ENCODE measurements at regions not wholly inside any gene's neighbourhood (a gene's known extent, or its start where the extent isn't known, plus 50 kb on each side); places are given as distances from the start of the nearest gene placed in this dataset.

- no peak for DNase-seq (ENCODE audit: low spot score)
These were observed 55.5 kb downstream of the INHBB start for GRCh38 chr2:120401275-120402066.

- DNase-seq (ENCODE audit: low spot score) = no peak
These were observed 56.1 kb downstream of the INHBB start for GRCh38 chr2:120402067-120402433.

- DNase-seq (ENCODE audit: low spot score) = no peak
These were observed 56.6 kb downstream of the INHBB start for GRCh38 chr2:120402508-120402907.

GRCh38 chr2:120403261-120403660 lies 57.3 kb downstream of the INHBB start:
- DNase-seq (ENCODE audit: low spot score) = no peak

- DNase-seq (ENCODE audit: low spot score) = no peak
These were observed 57.7 kb downstream of the INHBB start for GRCh38 chr2:120403676-120404075.

GRCh38 chr2:120404274-120404673 lies 58.3 kb downstream of the INHBB start:
- no peak for DNase-seq (ENCODE audit: low spot score)

- DNase-seq (ENCODE audit: low spot score) = no peak
These were observed 59.2 kb downstream of the INHBB start for GRCh38 chr2:120404941-120405758.

GRCh38 chr2:120405759-120406099 lies 59.8 kb downstream of the INHBB start:
- no peak for DNase-seq (ENCODE audit: low spot score)

- no peak for DNase-seq (ENCODE audit: low spot score)
These were observed 60.6 kb downstream of the INHBB start for GRCh38 chr2:120406566-120406965.

- no peak for DNase-seq (ENCODE audit: low spot score)
These were observed 64.6 kb downstream of the INHBB start for GRCh38 chr2:120410487-120410886.

GRCh38 chr2:120415060-120415459 lies 69.1 kb downstream of the INHBB start:
- no peak for DNase-seq (ENCODE audit: low spot score)

- no peak for DNase-seq (ENCODE audit: low spot score)
These were observed 70.0 kb downstream of the INHBB start for GRCh38 chr2:120415728-120416509.

- DNase-seq (ENCODE audit: low spot score) = no peak
These were observed 72.3 kb downstream of the INHBB start for GRCh38 chr2:120418174-120418787.

- no peak for DNase-seq (ENCODE audit: low spot score)
These were observed 73.1 kb downstream of the INHBB start for GRCh38 chr2:120419073-120419472.

- DNase-seq (ENCODE audit: low spot score) = no peak
These were observed 74.0 kb downstream of the INHBB start for GRCh38 chr2:120419955-120420354.

- DNase-seq (ENCODE audit: low spot score) = no peak
These were observed 75.3 kb downstream of the INHBB start for GRCh38 chr2:120421126-120421829.

- no peak for DNase-seq (ENCODE audit: low spot score)
These were observed 75.9 kb downstream of the INHBB start for GRCh38 chr2:120421830-120422175.

GRCh38 chr2:120422465-120423160 lies 76.7 kb downstream of the INHBB start:
- DNase-seq (ENCODE audit: low spot score) = no peak

GRCh38 chr2:120423167-120423943 lies 77.4 kb downstream of the INHBB start:
- DNase-seq (ENCODE audit: low spot score) = no peak

GRCh38 chr2:120424274-120424796 lies 78.4 kb downstream of the INHBB start:
- DNase-seq (ENCODE audit: low spot score) = no peak
